ENCODE measurements at regions not wholly inside any gene's neighbourhood (a gene's known extent, or its start where the extent isn't known, plus 50 kb on each side); places are given as distances from the start of the nearest gene placed in this dataset.
"Not testable (repeated sequence)": the region's sequence is repeated elsewhere in the genome, so short reads cannot be mapped to it uniquely, and the experiment has no call there.

GRCh38 chr22:22772396-22772795, 115.2 kb upstream of the IGLL5 start:
- TF ChIP-seq CTCF (IDR thresholded peaks at IDR 0.05) = no peak
- TF ChIP-seq POLR2A (IDR thresholded peaks at IDR 0.05) = no peak
- intact Hi-C loops (cut with DNase I) = loop anchor here in 1 of 2 donors (10.0 kb wide), 1 partner anchor 112 kb away; the partner anchor contains the start of gene IGLL5
- no peaks in the 10 kb centered on the region for H3K9me3 ChIP-seq (replicated peaks in 1 of 3)

GRCh38 chr22:22772883-22773282, 114.7 kb upstream of the IGLL5 start:
- no peak for TF ChIP-seq CTCF (IDR thresholded peaks at IDR 0.05)
- no peak for TF ChIP-seq POLR2A (IDR thresholded peaks at IDR 0.05)
- no peaks in the 10 kb centered on the region for H3K9me3 ChIP-seq (replicated peaks in 1 of 3)
- DNase-seq = no peak
- no peaks in the 10 kb centered on the region for H3K27me3 ChIP-seq
- intact Hi-C loops (cut with DNase I) = loop anchor here in 1 of 2 donors (10.0 kb wide), 1 partner anchor 112 kb away; the partner anchor contains the start of gene IGLL5
- H3K4me3 ChIP-seq = no peak overlapping the region
- no peak overlapping the region for H3K27ac ChIP-seq
- no peaks in the 10 kb centered on the region for H3K36me3 ChIP-seq (replicated peaks in 1 of 2)
- no peaks in the 10 kb centered on the region for H3K4me1 ChIP-seq (replicated peaks in 1 of 2)
- 95 to 100% (median 96%) methylated on average over 2 of the region's 2 CpGs; no CpG with 5 or more reads in 1 of the 4 donors for WGBS, 4 donors

More at GRCh38 chr22:22772396-22772795, 115.2 kb upstream of the IGLL5 start:
- H3K4me1 ChIP-seq (replicated peaks in 1 of 2) = no peaks in the 10 kb centered on the region
- DNase-seq = no peak
- no peaks in the 10 kb centered on the region for H3K27me3 ChIP-seq
- WGBS, 4 donors = 63 to 83% (median 73%) methylated on average over 5 to 9 of the region's 9 CpGs
- no peak overlapping the region for H3K27ac ChIP-seq
- no peaks in the 10 kb centered on the region for H3K36me3 ChIP-seq (replicated peaks in 1 of 2)
- H3K4me3 ChIP-seq = no peak overlapping the region

- intact Hi-C loops (cut with DNase I) = loop anchor here in 1 of 2 donors (10.0 kb wide), 1 partner anchor 111 kb away; the partner anchor contains the start of gene IGLL5
- DNase-seq = no peak
Observed at GRCh38 chr22:22773427-22773826, 114.2 kb upstream of the IGLL5 start.

GRCh38 chr22:22773979-22774604, 113.5 kb upstream of the IGLL5 start:
- WGBS, 4 donors = 68 to 79% (median 76%) methylated on average over 5 to 7 of the region's 7 CpGs
- Histone ChIP-seq H3K9me3 (replicated peaks in 1 of 3) (no peaks in the 10 kb centered on the region), H3K27ac (no peak overlapping the region), H3K36me3 (replicated peaks in 1 of 2) (no peaks in the 10 kb centered on the region), H3K27me3 (no peaks in the 10 kb centered on the region), H3K4me1 (replicated peaks in 1 of 2) (no peaks in the 10 kb centered on the region), H3K4me3 (no peak overlapping the region)
- intact Hi-C loops (cut with DNase I) = loop anchor here in 1 of 2 donors (10.0 kb wide), 1 partner anchor 111 kb away; the partner anchor contains the start of gene IGLL5
- no peak for DNase-seq
- TF ChIP-seq POLR2A (IDR thresholded peaks at IDR 0.05) (no peak), CTCF (IDR thresholded peaks at IDR 0.05) (no peak)

More at GRCh38 chr22:22773427-22773826, 114.2 kb upstream of the IGLL5 start:
- TF ChIP-seq CTCF (IDR thresholded peaks at IDR 0.05) (no peak), POLR2A (IDR thresholded peaks at IDR 0.05) (no peak)
- Histone ChIP-seq H3K4me1 (replicated peaks in 1 of 2) (no peaks in the 10 kb centered on the region), H3K9me3 (replicated peaks in 1 of 3) (no peaks in the 10 kb centered on the region), H3K27me3 (no peaks in the 10 kb centered on the region), H3K4me3 (no peak overlapping the region), H3K36me3 (replicated peaks in 1 of 2) (no peaks in the 10 kb centered on the region), H3K27ac (no peak overlapping the region)
- 91 to 98% (median 97%) methylated on average over 5 of the region's 5 CpGs for WGBS, 4 donors

GRCh38 chr22:22774762-22775161, 112.9 kb upstream of the IGLL5 start:
- intact Hi-C loops (cut with DNase I) = loop anchor here in 1 of 2 donors (10.0 kb wide), 1 partner anchor 110 kb away; the partner anchor contains the start of gene IGLL5
- WGBS, 4 donors = 73 to 82% (median 80%) methylated on average over 3 of the region's 3 CpGs
- not testable (repeated sequence) for H3K4me3 ChIP-seq; H3K27me3 ChIP-seq; H3K27ac ChIP-seq; H3K36me3 ChIP-seq (replicated peaks in 1 of 2); H3K9me3 ChIP-seq (replicated peaks in 1 of 3); DNase-seq; H3K4me1 ChIP-seq (replicated peaks in 1 of 2)

Data from adrenal gland (tissue), 9 donors.